MM.1S (cell line): ENCODE measurements at regions not wholly inside any gene's neighbourhood (a gene's known extent, or its start where the extent isn't known, plus 50 kb on each side); places are given as distances from the start of the nearest gene placed in this dataset.

Experiments used
- DNase-seq: peaks from one replicate; pipeline ENCODE4 v3.0.0-alpha.2; 2015
- H2AFZ ChIP-seq: fragments of 300-600 bp; sonication (generic); 2 replicates; pipeline ENCODE4 v1.6.0; 2016; ENCODE audit warnings: antibody characterized with exemption, low read length
- H3F3A ChIP-seq: fragments of 300-600 bp; sonication (generic); 2 replicates; pipeline ENCODE4 v1.6.1; 2016; ENCODE audit warnings: mild to moderate bottlenecking, antibody characterized with exemption, low read length, moderate library complexity, mixed read lengths; ENCODE audit not compliant: insufficient read depth
- H3K27ac ChIP-seq: fragments of 300-600 bp; sonication (generic); 2 replicates; pipeline ENCODE4 v1.5.1; 2016; ENCODE audit warnings: mild to moderate bottlenecking, low read length
- H3K27me3 ChIP-seq: fragments of 300-600 bp; sonication (generic); replicated peaks from 2 replicates; pipeline ENCODE4 v1.6.0; 2016; ENCODE audit warnings: low read length; ENCODE audit not compliant: insufficient read depth
- H3K36me3 ChIP-seq: fragments of 300-600 bp; sonication (generic); replicated peaks from 2 replicates; pipeline ENCODE4 v1.6.1; 2016; ENCODE audit warnings: mild to moderate bottlenecking, low read length, mixed read lengths; ENCODE audit not compliant: insufficient read depth
- H3K4me1 ChIP-seq: fragments of 300-600 bp; sonication (generic); 2 replicates; pipeline ENCODE4 v1.6.1; 2016; ENCODE audit warnings: low read length, mixed read lengths
- H3K4me2 ChIP-seq: fragments of 300-600 bp; sonication (generic); 2 replicates; pipeline ENCODE4 v1.6.0; 2016; ENCODE audit warnings: low read depth, low read length
- H3K4me3 ChIP-seq: fragments of 300-600 bp; sonication (generic); 2 replicates; pipeline ENCODE4 v1.5.1; 2016; ENCODE audit warnings: low read length, mixed read lengths
- H3K79me2 ChIP-seq: fragments of 300-600 bp; sonication (generic); 2 replicates; pipeline ENCODE4 v1.6.1; 2016; ENCODE audit warnings: mixed run types, low read length, mixed read lengths
- H3K9ac ChIP-seq: fragments of 300-600 bp; sonication (generic); 2 replicates; pipeline ENCODE4 v1.6.1; 2016; ENCODE audit warnings: low read length, mixed read lengths
- H3K9me2 ChIP-seq: fragments of 300-600 bp; sonication (generic); replicated peaks from 2 replicates; pipeline ENCODE4 v1.6.1; 2016; ENCODE audit warnings: mild to moderate bottlenecking, low read length, mixed read lengths; ENCODE audit not compliant: insufficient read depth
- H3K9me3 ChIP-seq: fragments of 300-600 bp; sonication (generic); replicated peaks from 2 replicates; pipeline ENCODE4 v1.6.1; 2016; ENCODE audit warnings: mild to moderate bottlenecking, low read length, mixed read lengths; ENCODE audit not compliant: insufficient read depth
- H4K20me1 ChIP-seq: fragments of 300-600 bp; sonication (generic); 2 replicates; pipeline ENCODE4 v1.6.1; 2016; ENCODE audit warnings: mild to moderate bottlenecking, low read length, moderate library complexity, mixed read lengths; ENCODE audit not compliant: insufficient read depth
- EZH2 ChIP-seq: fragments of 300-600 bp; sonication (generic); optimal IDR thresholded peaks from 2 replicates; pipeline ENCODE3; 2017; ENCODE audit warnings: low read depth, mild to moderate bottlenecking, antibody characterized with exemption, low read length, mixed read lengths
- EZH2phosphoT487 ChIP-seq: fragments of 300-600 bp; sonication (generic); IDR thresholded peaks from 2 replicates; pipeline ENCODE4 v1.6.1; 2018; ENCODE audit warnings: antibody characterized with exemption, low read length
- TF ChIP-seq, protein P1 (sequence below): fragments of 300-600 bp; sonication (generic); IDR thresholded peaks from 2 replicates; pipeline ENCODE4 v1.5.1; 2016; ENCODE audit warnings: antibody characterized with exemption, low read length, mixed read lengths

DNA sequence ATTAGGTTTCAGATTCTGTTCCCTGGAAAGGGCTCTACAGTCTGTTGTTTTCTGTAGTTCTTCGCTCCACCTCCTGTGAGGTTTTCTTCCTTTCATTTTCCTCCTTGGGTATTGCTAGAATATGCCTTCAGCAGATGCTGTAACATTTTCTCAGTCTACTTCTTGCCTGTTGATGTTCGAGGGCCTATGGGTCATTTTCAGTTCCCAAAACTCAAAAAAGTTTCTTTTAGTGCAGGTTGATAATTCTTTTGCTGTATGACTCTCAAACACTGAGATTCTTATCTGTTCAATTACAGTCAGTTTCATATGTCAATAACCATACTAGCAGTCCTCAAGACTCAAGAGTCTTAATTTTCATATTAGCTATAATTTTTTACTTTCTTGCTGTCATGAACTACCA lies 268.3 kb downstream of the RFC3 start:
- no peaks in the 10 kb centered on the region for H3F3A ChIP-seq
- H2AFZ ChIP-seq: no peak overlapping the region
- no peak overlapping the region for H3K27ac ChIP-seq
- no peaks in the 10 kb centered on the region for H3K36me3 ChIP-seq
- H3K4me2 ChIP-seq: no peak overlapping the region
- H3K79me2 ChIP-seq: no peaks in the 10 kb centered on the region
- no peak for DNase-seq
- no peaks in the 10 kb centered on the region for H4K20me1 ChIP-seq
- H3K4me3 ChIP-seq: no peak overlapping the region
- H3K4me1 ChIP-seq: no peaks in the 10 kb centered on the region
- TF ChIP-seq EZH2phosphoT487: no peak
- TF ChIP-seq, protein P1, sequence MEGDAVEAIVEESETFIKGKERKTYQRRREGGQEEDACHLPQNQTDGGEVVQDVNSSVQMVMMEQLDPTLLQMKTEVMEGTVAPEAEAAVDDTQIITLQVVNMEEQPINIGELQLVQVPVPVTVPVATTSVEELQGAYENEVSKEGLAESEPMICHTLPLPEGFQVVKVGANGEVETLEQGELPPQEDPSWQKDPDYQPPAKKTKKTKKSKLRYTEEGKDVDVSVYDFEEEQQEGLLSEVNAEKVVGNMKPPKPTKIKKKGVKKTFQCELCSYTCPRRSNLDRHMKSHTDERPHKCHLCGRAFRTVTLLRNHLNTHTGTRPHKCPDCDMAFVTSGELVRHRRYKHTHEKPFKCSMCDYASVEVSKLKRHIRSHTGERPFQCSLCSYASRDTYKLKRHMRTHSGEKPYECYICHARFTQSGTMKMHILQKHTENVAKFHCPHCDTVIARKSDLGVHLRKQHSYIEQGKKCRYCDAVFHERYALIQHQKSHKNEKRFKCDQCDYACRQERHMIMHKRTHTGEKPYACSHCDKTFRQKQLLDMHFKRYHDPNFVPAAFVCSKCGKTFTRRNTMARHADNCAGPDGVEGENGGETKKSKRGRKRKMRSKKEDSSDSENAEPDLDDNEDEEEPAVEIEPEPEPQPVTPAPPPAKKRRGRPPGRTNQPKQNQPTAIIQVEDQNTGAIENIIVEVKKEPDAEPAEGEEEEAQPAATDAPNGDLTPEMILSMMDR: no peak
- TF ChIP-seq EZH2: no peak
- no peak overlapping the region for H3K9ac ChIP-seq
- no peaks in the 10 kb centered on the region for H3K9me3 ChIP-seq
- no peaks in the 10 kb centered on the region for H3K9me2 ChIP-seq
- H3K27me3 ChIP-seq: no peaks in the 10 kb centered on the region

DNA sequence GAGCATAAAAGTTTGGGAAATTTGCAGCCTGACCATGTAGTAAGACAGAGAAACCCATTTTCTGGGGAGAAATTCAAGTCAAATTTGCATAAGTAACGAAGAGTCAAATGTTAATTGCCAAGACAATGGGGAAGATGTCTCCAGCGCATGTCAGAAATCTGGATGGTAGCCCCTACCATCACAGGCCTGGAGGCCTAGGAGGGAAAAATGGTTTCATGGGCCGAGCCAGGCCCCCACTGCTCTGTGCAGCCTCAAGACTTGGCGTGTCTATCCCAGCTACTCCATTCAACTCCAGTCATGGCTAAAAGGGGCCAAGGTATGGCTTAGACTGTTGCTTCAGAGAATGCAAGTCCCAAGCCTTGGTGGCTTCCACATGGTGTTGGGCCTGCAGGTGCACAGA lies 269.8 kb downstream of the RFC3 start:
- no peaks in the 10 kb centered on the region for H4K20me1 ChIP-seq

DNA sequence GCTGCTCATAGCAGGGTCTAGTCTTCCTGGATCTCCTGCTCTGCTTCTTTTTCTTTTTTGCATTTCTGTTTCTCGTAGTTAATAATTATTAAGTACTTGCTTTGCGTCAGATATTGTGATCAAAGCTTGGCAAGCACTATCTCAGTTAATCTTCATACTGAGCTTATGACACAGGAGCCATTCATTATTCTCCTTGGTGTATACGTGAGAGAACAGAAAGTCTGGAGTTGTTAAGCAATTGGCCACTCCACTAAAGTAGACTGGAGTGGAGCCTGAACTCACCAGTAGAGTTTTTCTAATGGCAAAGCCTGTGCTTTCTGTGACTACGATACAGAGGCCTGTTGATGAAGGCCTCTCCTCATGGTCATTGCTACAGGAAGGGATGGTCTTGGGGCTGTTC lies 285.9 kb downstream of the RFC3 start:
- H3K36me3 ChIP-seq: no peaks in the 10 kb centered on the region
- TF ChIP-seq EZH2phosphoT487 (no peak), EZH2 (no peak)
- TF ChIP-seq, protein P1: no peak
- H3K9me2 ChIP-seq: no peaks in the 10 kb centered on the region
- H3K9me3 ChIP-seq: no peaks in the 10 kb centered on the region
- H3K4me1 ChIP-seq: no peaks in the 10 kb centered on the region
- DNase-seq: no peak
- no peaks in the 10 kb centered on the region for H3K79me2 ChIP-seq
- H3F3A ChIP-seq: no peaks in the 10 kb centered on the region
- H4K20me1 ChIP-seq: no peaks in the 10 kb centered on the region
- H3K9ac ChIP-seq: no peak overlapping the region
- no peak overlapping the region for H3K4me2 ChIP-seq
- H3K27me3 ChIP-seq: no peaks in the 10 kb centered on the region
- H2AFZ ChIP-seq: no peak overlapping the region
- H3K27ac ChIP-seq: no peak overlapping the region
- no peak overlapping the region for H3K4me3 ChIP-seq

More for the DNA sequence above, 269.8 kb downstream of the RFC3 start:
- no peak overlapping the region for H3K4me2 ChIP-seq
- no peaks in the 10 kb centered on the region for H3F3A ChIP-seq
- no peaks in the 10 kb centered on the region for H3K9me2 ChIP-seq
- H3K9me3 ChIP-seq: no peaks in the 10 kb centered on the region
- H3K9ac ChIP-seq: no peak overlapping the region
- H3K27ac ChIP-seq: no peak overlapping the region
- no peaks in the 10 kb centered on the region for H3K79me2 ChIP-seq
- no peak for DNase-seq
- H3K27me3 ChIP-seq: no peaks in the 10 kb centered on the region
- TF ChIP-seq EZH2 (no peak), EZH2phosphoT487 (no peak)
- TF ChIP-seq, protein P1: no peak
- H3K36me3 ChIP-seq: no peaks in the 10 kb centered on the region
- H2AFZ ChIP-seq: no peak overlapping the region
- no peak overlapping the region for H3K4me3 ChIP-seq
- no peaks in the 10 kb centered on the region for H3K4me1 ChIP-seq
